ENCODE measurements at regions not wholly inside any gene's neighbourhood (a gene's known extent, or its start where the extent isn't known, plus 50 kb on each side); places are given as distances from the start of the nearest gene placed in this dataset.

- no peak for TF ChIP-seq EZH2 (IDR thresholded peaks at IDR 0.05; ENCODE audit: low read depth, unreplicated experiment)
- TF ChIP-seq CTCF (conservative IDR thresholded peaks at IDR 0.05; ENCODE audit: low read depth in 2 of 2) = no peak
- no peak for TF ChIP-seq REST (IDR thresholded peaks at IDR 0.05; ENCODE audit: unreplicated experiment)
- TF ChIP-seq POLR2AphosphoS5 (IDR thresholded peaks at IDR 0.05; ENCODE audit: low read depth) = no peak
- TF ChIP-seq CREB1 (CRISPR knock-in tag; IDR thresholded peaks at IDR 0.05; ENCODE audit: low read depth) = no peak
- TF ChIP-seq JUNB (IDR thresholded peaks at IDR 0.05; ENCODE audit: unreplicated experiment) = no peak
- no peak for TF ChIP-seq ETS1 (IDR thresholded peaks at IDR 0.05)
- no peak for TF ChIP-seq STAT1 (IDR thresholded peaks at IDR 0.05; ENCODE audit: unreplicated experiment)
- no peak for TF ChIP-seq ZNF114 (CRISPR knock-in tag; IDR thresholded peaks at IDR 0.05)
- TF ChIP-seq EZH2phosphoT487 (IDR thresholded peaks at IDR 0.05; ENCODE audit: unreplicated experiment) = no peak
- TF ChIP-seq NANOG (IDR thresholded peaks at IDR 0.05; ENCODE audit: borderline replicate concordance) = no peak
- TF ChIP-seq ZNF462 (CRISPR knock-in tag; IDR thresholded peaks at IDR 0.05) = no peak
Measured at GRCh38 chr7:82665966-82666507, 222.5 kb upstream of the CACNA2D1 start.

All from GM23338 (cell line).